Adipocyte (in vitro differentiated cells): ENCODE measurements at regions not wholly inside any gene's neighbourhood (a gene's known extent, or its start where the extent isn't known, plus 50 kb on each side); places are given as distances from the start of the nearest gene placed in this dataset.

ENCODE experiments used
- DNase-seq: peaks from one replicate; pipeline ENCODE4 v3.0.0-alpha.2; 2015; ENCODE audit warnings: low read depth
- H3K27me3 ChIP-seq: replicated peaks from 2 replicates; pipeline ENCODE4 v1.7.0; 2013; ENCODE audit warnings: mild to moderate bottlenecking, low read length, moderate library complexity; ENCODE audit not compliant: control insufficient read depth, insufficient read depth
- H3K36me3 ChIP-seq: 2 replicates; pipeline ENCODE4 v1.7.0; 2013; ENCODE audit warnings: low read length, mild to moderate bottlenecking, moderate library complexity; ENCODE audit not compliant: control insufficient read depth, insufficient read depth, severe bottlenecking
- H3K4me1 ChIP-seq: 2 replicates; pipeline ENCODE4 v1.7.0; 2013; ENCODE audit warnings: mild to moderate bottlenecking, low read length, moderate library complexity; ENCODE audit not compliant: control insufficient read depth, insufficient read depth
- H3K4me3 ChIP-seq: 2 replicates; pipeline ENCODE4 v1.7.0; 2013; ENCODE audit warnings: mild to moderate bottlenecking, low read length, moderate library complexity
- H3K9ac ChIP-seq: 2 replicates; pipeline ENCODE4 v1.7.0; 2013; ENCODE audit warnings: mild to moderate bottlenecking, low read length, moderate library complexity
- H3K9me3 ChIP-seq: 2 replicates; pipeline ENCODE4 v1.7.0; 2013; ENCODE audit warnings: mild to moderate bottlenecking, low read length, moderate library complexity; ENCODE audit not compliant: control insufficient read depth

GRCh38 chr12:105765053-105766014 lies 373.4 kb downstream of the NUAK1 start:
- peaks cover 8% of the 10 kb centered on the region for H3K27me3 ChIP-seq
- H3K4me1 ChIP-seq, result no peaks in the 10 kb centered on the region
- no peaks in the 10 kb centered on the region for H3K9me3 ChIP-seq
- no peak for DNase-seq
- no peak overlapping the region for H3K9ac ChIP-seq
- H3K36me3 ChIP-seq, result no peaks in the 10 kb centered on the region
- H3K4me3 ChIP-seq, result no peak overlapping the region

GRCh38 chr12:105766029-105766428 lies 372.7 kb downstream of the NUAK1 start:
- no peak overlapping the region for H3K4me3 ChIP-seq
- no peaks in the 10 kb centered on the region for H3K9me3 ChIP-seq
- no peaks in the 10 kb centered on the region for H3K36me3 ChIP-seq
- no peak overlapping the region for H3K9ac ChIP-seq
- DNase-seq, result no peak
- H3K27me3 ChIP-seq, result peaks cover 8% of the 10 kb centered on the region
- H3K4me1 ChIP-seq, result no peaks in the 10 kb centered on the region

- H3K4me3 ChIP-seq, result no peak overlapping the region
- no peaks in the 10 kb centered on the region for H3K4me1 ChIP-seq
- H3K27me3 ChIP-seq, result peaks cover 7% of the 10 kb centered on the region
- DNase-seq, result no peak
- no peaks in the 10 kb centered on the region for H3K36me3 ChIP-seq
- no peak overlapping the region for H3K9ac ChIP-seq
- no peaks in the 10 kb centered on the region for H3K9me3 ChIP-seq
These were observed 369.3 kb downstream of the NUAK1 start for GRCh38 chr12:105769486-105769885.

- H3K4me3 ChIP-seq, result no peak overlapping the region
- H3K27me3 ChIP-seq, result no peaks in the 10 kb centered on the region
- no peaks in the 10 kb centered on the region for H3K36me3 ChIP-seq
- H3K9ac ChIP-seq, result no peak overlapping the region
- no peak for DNase-seq
- no peaks in the 10 kb centered on the region for H3K4me1 ChIP-seq
- H3K9me3 ChIP-seq, result no peaks in the 10 kb centered on the region
These were observed 365.3 kb downstream of the NUAK1 start for GRCh38 chr12:105773471-105773870.

GRCh38 chr12:105774037-105774436 lies 364.7 kb downstream of the NUAK1 start:
- Histone ChIP-seq H3K27me3 (no peaks in the 10 kb centered on the region), H3K36me3 (no peaks in the 10 kb centered on the region), H3K9ac (no peak overlapping the region), H3K9me3 (no peaks in the 10 kb centered on the region), H3K4me3 (no peak overlapping the region), H3K4me1 (no peaks in the 10 kb centered on the region)
- DNase-seq, result no peak

GRCh38 chr12:105775343-105775742 lies 363.4 kb downstream of the NUAK1 start:
- DNase-seq, result peak; percentile 49
- Histone ChIP-seq H3K4me1 (no peaks in the 10 kb centered on the region), H3K36me3 (no peaks in the 10 kb centered on the region), H3K9me3 (no peaks in the 10 kb centered on the region), H3K27me3 (no peaks in the 10 kb centered on the region), H3K9ac (no peak overlapping the region), H3K4me3 (no peak overlapping the region)

- Histone ChIP-seq H3K9me3 (peaks cover under 1% of the 10 kb centered on the region), H3K27me3 (peaks cover 4% of the 10 kb centered on the region), H3K4me3 (no peak overlapping the region), H3K36me3 (no peaks in the 10 kb centered on the region), H3K9ac (no peak overlapping the region), H3K4me1 (no peaks in the 10 kb centered on the region)
- no peak for DNase-seq
These were observed 354.5 kb downstream of the NUAK1 start for GRCh38 chr12:105783983-105784947.

- no peaks in the 10 kb centered on the region for H3K4me1 ChIP-seq
- H3K27me3 ChIP-seq, result no peaks in the 10 kb centered on the region
- DNase-seq, result no peak
- H3K36me3 ChIP-seq, result no peaks in the 10 kb centered on the region
- H3K4me3 ChIP-seq, result no peak overlapping the region
- H3K9ac ChIP-seq, result no peak overlapping the region
- H3K9me3 ChIP-seq, result peaks cover 18% of the 10 kb centered on the region
These were observed 345.3 kb downstream of the NUAK1 start for GRCh38 chr12:105793421-105793820.

GRCh38 chr12:105798256-105798845 lies 340.4 kb downstream of the NUAK1 start:
- Histone ChIP-seq H3K4me3 (no peak overlapping the region), H3K4me1 (no peaks in the 10 kb centered on the region), H3K27me3 (peaks cover 3% of the 10 kb centered on the region), H3K36me3 (no peaks in the 10 kb centered on the region), H3K9ac (no peak overlapping the region), H3K9me3 (no peaks in the 10 kb centered on the region)
- DNase-seq, result no peak

- H3K36me3 ChIP-seq, result no peaks in the 10 kb centered on the region
These were observed 339.7 kb downstream of the NUAK1 start for GRCh38 chr12:105799103-105799502.

GRCh38 chr12:105801351-105801750 lies 337.4 kb downstream of the NUAK1 start:
- Histone ChIP-seq H3K36me3 (no peaks in the 10 kb centered on the region), H3K4me1 (no peaks in the 10 kb centered on the region), H3K9me3 (no peaks in the 10 kb centered on the region), H3K4me3 (no peak overlapping the region), H3K9ac (no peak overlapping the region), H3K27me3 (peaks cover 3% of the 10 kb centered on the region)
- DNase-seq, result no peak

More at GRCh38 chr12:105799103-105799502, 339.7 kb downstream of the NUAK1 start:
- peaks cover 3% of the 10 kb centered on the region for H3K27me3 ChIP-seq
- DNase-seq, result no peak
- no peaks in the 10 kb centered on the region for H3K9me3 ChIP-seq
- H3K4me3 ChIP-seq, result no peak overlapping the region
- H3K9ac ChIP-seq, result no peak overlapping the region
- H3K4me1 ChIP-seq, result no peaks in the 10 kb centered on the region
